ENCODE measurements at regions not wholly inside any gene's neighbourhood (a gene's known extent, or its start where the extent isn't known, plus 50 kb on each side); places are given as distances from the start of the nearest gene placed in this dataset.

GRCh38 chr11:69545976-69546617, 64.6 kb downstream of the LINC01488 start:
- H3K27me3 Mint-ChIP-seq (ENCODE audit: low read depth): peaks cover 59% of the 10 kb centered on the region
- peaks cover 10 to 21% of the 10 kb centered on the region in 2 donors for H3K36me3 Mint-ChIP-seq (ENCODE audit: insufficient read depth in 2 of 2)
- no peak for ATAC-seq (replicated peaks in 1 of 2)

DNA sequence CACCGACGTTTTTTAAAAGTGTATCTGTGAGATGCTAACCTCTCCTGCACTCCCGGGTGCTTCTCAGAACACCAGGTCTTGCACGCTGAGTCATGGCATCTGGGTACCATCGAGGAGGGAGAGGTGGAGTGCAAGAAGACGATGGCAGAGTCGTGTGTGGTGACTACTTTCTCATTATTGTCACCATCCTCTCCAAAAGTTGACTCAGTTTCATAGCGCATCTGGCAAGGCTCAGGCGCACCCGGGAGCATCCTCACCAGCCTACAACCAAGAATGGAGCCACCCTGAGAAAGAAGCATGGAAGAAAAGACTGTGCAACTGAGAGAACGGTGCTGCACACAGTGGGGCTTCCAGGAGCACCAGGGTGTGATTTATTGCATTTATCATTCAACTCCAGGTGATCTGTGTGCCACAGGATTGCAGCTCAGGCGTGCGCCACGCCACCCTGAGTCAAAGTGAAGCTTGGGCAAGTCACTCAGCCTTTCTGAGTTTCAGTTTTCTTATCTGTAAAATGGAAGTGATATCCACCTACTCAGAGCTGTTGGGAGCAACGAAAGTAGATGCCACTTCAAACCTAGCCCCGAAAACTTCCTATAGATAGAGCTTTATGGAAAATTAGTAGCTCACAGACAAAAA, 65.4 kb downstream of the LINC01488 start:
- ATAC-seq (replicated peaks in 1 of 2): peak; percentile 89 to 91
- peaks cover 11 to 12% of the 10 kb centered on the region in 2 donors for H3K9me3 Mint-ChIP-seq
- peaks cover 13 to 24% of the 10 kb centered on the region in 2 donors for H3K36me3 Mint-ChIP-seq (ENCODE audit: insufficient read depth in 2 of 2)
- H3K27ac Mint-ChIP-seq: no peak overlapping the region
- peaks cover 58% of the 10 kb centered on the region for H3K27me3 Mint-ChIP-seq (ENCODE audit: low read depth)
- H3K4me1 Mint-ChIP-seq (ENCODE audit: low read depth): peaks cover 21% of the 10 kb centered on the region
- peak; percentile 63 to 65 for DNase-seq
- peak overlapping the region; percentile 43 to 53 for H3K4me3 Mint-ChIP-seq

More at GRCh38 chr11:69545976-69546617, 64.6 kb downstream of the LINC01488 start:
- peaks cover 21% of the 10 kb centered on the region for H3K4me1 Mint-ChIP-seq (ENCODE audit: low read depth)
- H3K27ac Mint-ChIP-seq: no peak overlapping the region
- H3K9me3 Mint-ChIP-seq: peaks cover 9 to 12% of the 10 kb centered on the region in 2 donors
- peak overlapping the region; percentile 10 to 43 for H3K4me3 Mint-ChIP-seq
- DNase-seq: no peak

DNA sequence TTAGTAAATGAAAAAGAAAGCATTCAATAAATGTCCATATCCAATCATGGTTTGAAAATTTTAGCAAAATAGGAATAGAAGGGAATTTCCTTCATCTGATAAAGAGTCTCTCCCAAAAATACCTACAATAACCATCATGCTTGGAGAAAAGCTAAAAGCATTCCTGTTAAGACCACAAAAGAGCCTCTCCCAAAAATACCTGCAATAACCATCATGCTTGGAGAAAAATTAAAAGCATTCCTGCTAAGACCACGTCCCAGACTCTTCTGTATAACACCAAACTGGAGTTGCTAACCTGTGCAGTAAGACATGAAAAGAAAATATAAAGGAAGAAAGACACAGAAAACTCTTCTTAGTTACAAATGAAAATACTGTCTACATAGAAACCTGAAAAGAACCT, 69.4 kb downstream of the LINC01488 start:
- Mint-ChIP-seq H3K9me3 (peaks cover 11 to 16% of the 10 kb centered on the region in 2 donors), H3K27me3 (ENCODE audit: low read depth) (peaks cover 22% of the 10 kb centered on the region), H3K4me3 (no peak overlapping the region), H3K4me1 (ENCODE audit: low read depth) (peaks cover 16% of the 10 kb centered on the region), H3K27ac (no peak overlapping the region), H3K36me3 (ENCODE audit: insufficient read depth in 2 of 2) (peaks cover 13 to 27% of the 10 kb centered on the region in 2 donors)
- DNase-seq: no peak
- no peak for ATAC-seq (replicated peaks in 1 of 2)

DNA sequence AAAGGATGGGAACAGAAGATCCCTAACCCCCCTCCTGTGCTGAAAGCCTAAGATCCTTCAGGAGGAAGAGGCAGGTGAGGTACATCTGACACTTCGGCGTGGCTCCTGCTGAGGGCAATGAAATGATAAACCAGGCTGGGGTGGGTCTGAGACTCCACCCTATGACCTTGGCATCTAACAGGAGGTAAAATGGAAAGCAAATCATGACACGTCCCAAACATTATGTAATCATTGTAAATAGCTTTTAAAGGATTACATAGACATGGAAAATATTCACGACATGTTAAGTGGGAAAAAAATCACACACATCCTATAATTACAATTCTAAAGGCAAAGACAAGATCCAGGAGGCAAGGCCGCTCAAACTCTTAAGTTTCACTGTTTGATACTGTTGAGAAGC, 70.5 kb downstream of the LINC01488 start:
- Mint-ChIP-seq H3K4me3 (no peak overlapping the region), H3K27me3 (ENCODE audit: low read depth) (peaks cover 23% of the 10 kb centered on the region), H3K4me1 (ENCODE audit: low read depth) (peaks cover 5% of the 10 kb centered on the region), H3K27ac (no peak overlapping the region), H3K36me3 (ENCODE audit: insufficient read depth in 2 of 2) (peaks cover 13 to 27% of the 10 kb centered on the region in 2 donors), H3K9me3 (peaks cover 11 to 16% of the 10 kb centered on the region in 2 donors)
- DNase-seq: no peak
- no peak for ATAC-seq (replicated peaks in 1 of 2)

- no peak for DNase-seq
- H3K4me1 Mint-ChIP-seq (ENCODE audit: low read depth): peaks cover 2% of the 10 kb centered on the region
- ATAC-seq (replicated peaks in 1 of 2): no peak
- peaks cover 9 to 16% of the 10 kb centered on the region in 2 donors for H3K9me3 Mint-ChIP-seq
- peaks cover 11 to 26% of the 10 kb centered on the region in 2 donors for H3K36me3 Mint-ChIP-seq (ENCODE audit: insufficient read depth in 2 of 2)
- no peak overlapping the region for H3K27ac Mint-ChIP-seq
- no peak overlapping the region for H3K4me3 Mint-ChIP-seq
- H3K27me3 Mint-ChIP-seq (ENCODE audit: low read depth): peaks cover 26% of the 10 kb centered on the region
Observed at GRCh38 chr11:69552951-69553350, 71.5 kb downstream of the LINC01488 start.

GRCh38 chr11:69553416-69554357, 72.2 kb downstream of the LINC01488 start:
- ATAC-seq (replicated peaks in 1 of 2): no peak

GRCh38 chr11:69554849-69555248, 73.4 kb downstream of the LINC01488 start:
- DNase-seq (no peak), ATAC-seq (replicated peaks in 1 of 2) (no peak)
- Mint-ChIP-seq H3K36me3 (ENCODE audit: insufficient read depth in 2 of 2) (peaks cover 6 to 10% of the 10 kb centered on the region in 2 donors), H3K4me3 (no peak overlapping the region), H3K4me1 (ENCODE audit: low read depth) (peaks cover 19% of the 10 kb centered on the region), H3K27me3 (ENCODE audit: low read depth) (peaks cover 25% of the 10 kb centered on the region), H3K27ac (no peak overlapping the region), H3K9me3 (peaks cover 4 to 8% of the 10 kb centered on the region in 2 donors)

More at GRCh38 chr11:69553416-69554357, 72.2 kb downstream of the LINC01488 start:
- no peak for DNase-seq
- Mint-ChIP-seq H3K4me1 (ENCODE audit: low read depth) (peaks cover 9% of the 10 kb centered on the region), H3K36me3 (ENCODE audit: insufficient read depth in 2 of 2) (peaks cover 11 to 19% of the 10 kb centered on the region in 2 donors), H3K27ac (no peak overlapping the region), H3K27me3 (ENCODE audit: low read depth) (peaks cover 26% of the 10 kb centered on the region), H3K9me3 (peaks cover 9 to 14% of the 10 kb centered on the region in 2 donors), H3K4me3 (no peak overlapping the region)

DNA sequence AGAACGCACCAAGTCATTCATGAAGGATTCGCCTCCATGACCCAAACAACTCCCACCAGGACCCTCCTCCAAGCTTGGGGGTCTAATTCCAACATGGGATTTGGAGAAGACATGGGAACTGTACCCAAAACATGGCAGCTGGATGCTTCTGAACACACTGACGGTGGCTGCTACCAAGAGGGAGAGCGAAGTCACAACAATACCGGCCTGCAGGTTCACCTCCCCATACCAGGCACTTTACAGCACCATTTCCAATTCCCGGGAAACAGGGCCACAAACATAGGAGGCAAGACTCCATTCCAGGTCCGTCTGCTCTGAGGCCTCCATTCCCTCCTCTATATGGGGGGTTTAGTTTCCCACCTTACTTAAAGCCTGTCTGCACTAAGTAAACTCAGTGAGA, 75.8 kb downstream of the LINC01488 start:
- no peak overlapping the region for H3K4me3 Mint-ChIP-seq
- DNase-seq (no peak), ATAC-seq (replicated peaks in 1 of 2) (no peak)
- H3K27me3 Mint-ChIP-seq (ENCODE audit: low read depth): peaks cover 46% of the 10 kb centered on the region
- peaks cover 19% of the 10 kb centered on the region for H3K4me1 Mint-ChIP-seq (ENCODE audit: low read depth)
- no peak overlapping the region for H3K27ac Mint-ChIP-seq
- H3K9me3 Mint-ChIP-seq: peaks cover 0 to under 1% of the 10 kb centered on the region in 2 donors
- H3K36me3 Mint-ChIP-seq (ENCODE audit: insufficient read depth in 2 of 2): peaks cover 0 to 2% of the 10 kb centered on the region in 2 donors

DNA sequence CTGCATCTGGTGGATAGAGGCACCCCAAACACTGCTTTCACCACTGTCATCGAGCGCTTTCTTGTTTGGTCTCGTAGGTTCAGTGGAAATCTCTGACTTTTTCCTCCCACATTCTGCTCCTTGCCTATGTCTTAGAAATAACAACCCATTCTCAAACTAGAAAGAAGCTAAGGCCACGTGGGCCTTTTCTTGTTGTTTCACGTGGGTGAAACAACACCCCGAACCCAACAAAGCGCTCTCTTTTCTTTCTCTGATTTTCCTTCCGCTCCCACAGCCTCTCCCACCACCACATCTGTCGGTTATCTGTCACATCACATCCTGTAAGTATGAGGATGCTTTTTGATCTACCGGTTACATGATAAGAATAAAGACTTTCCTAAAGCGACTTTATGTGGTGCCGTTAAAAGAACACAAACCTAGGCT, 77.1 kb downstream of the LINC01488 start:
- peak in 1 of 2 donors; percentile 16 for DNase-seq
- H3K4me3 Mint-ChIP-seq: peak overlapping the region; percentile 48 to 67
- peak; percentile 45 to 64 for ATAC-seq (replicated peaks in 1 of 2)

DNA sequence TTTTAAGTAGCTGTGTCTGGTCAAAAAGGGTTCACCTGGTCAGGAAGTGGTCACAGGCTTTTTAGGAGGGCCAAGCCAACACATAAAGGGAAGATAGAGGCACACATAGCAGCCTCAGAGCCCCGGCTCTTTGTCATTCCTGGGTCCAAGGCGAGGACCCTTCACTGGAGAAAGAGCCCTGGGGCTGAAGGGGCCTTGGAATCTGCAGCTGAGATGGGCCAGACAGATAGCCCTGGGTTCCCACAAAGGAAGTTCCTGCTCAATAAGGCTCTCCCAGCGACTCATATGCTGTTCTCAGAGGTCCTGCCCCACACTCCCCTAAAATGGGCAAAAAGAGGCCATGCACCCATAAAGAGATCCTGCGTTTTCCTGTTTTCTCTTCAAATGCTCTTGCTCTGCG, 77.7 kb downstream of the LINC01488 start:
- H3K4me1 Mint-ChIP-seq (ENCODE audit: low read depth): peaks cover 19% of the 10 kb centered on the region
- H3K4me3 Mint-ChIP-seq: peak overlapping the region; percentile 48 to 67
- DNase-seq (no peak), ATAC-seq (replicated peaks in 1 of 2) (no peak)
- H3K9me3 Mint-ChIP-seq: no peaks in the 10 kb centered on the region
- H3K36me3 Mint-ChIP-seq (ENCODE audit: insufficient read depth in 2 of 2): peaks cover 0 to 2% of the 10 kb centered on the region in 2 donors
- no peak overlapping the region for H3K27ac Mint-ChIP-seq
- peaks cover 55% of the 10 kb centered on the region for H3K27me3 Mint-ChIP-seq (ENCODE audit: low read depth)

More for the DNA sequence above, 77.1 kb downstream of the LINC01488 start:
- Mint-ChIP-seq H3K27me3 (ENCODE audit: low read depth) (peaks cover 55% of the 10 kb centered on the region), H3K27ac (no peak overlapping the region), H3K36me3 (ENCODE audit: insufficient read depth in 2 of 2) (peaks cover 0 to 2% of the 10 kb centered on the region in 2 donors), H3K4me1 (ENCODE audit: low read depth) (peaks cover 19% of the 10 kb centered on the region), H3K9me3 (no peaks in the 10 kb centered on the region)

- Mint-ChIP-seq H3K4me1 (ENCODE audit: low read depth) (peaks cover 19% of the 10 kb centered on the region), H3K9me3 (no peaks in the 10 kb centered on the region), H3K36me3 (ENCODE audit: insufficient read depth in 2 of 2) (peaks cover 0 to 2% of the 10 kb centered on the region in 2 donors), H3K27me3 (ENCODE audit: low read depth) (peaks cover 61% of the 10 kb centered on the region), H3K27ac (no peak overlapping the region), H3K4me3 (no peak overlapping the region)
- ATAC-seq (replicated peaks in 1 of 2) (no peak), DNase-seq (no peak)
Observed at GRCh38 chr11:69560141-69560790, 78.8 kb downstream of the LINC01488 start.

DNA sequence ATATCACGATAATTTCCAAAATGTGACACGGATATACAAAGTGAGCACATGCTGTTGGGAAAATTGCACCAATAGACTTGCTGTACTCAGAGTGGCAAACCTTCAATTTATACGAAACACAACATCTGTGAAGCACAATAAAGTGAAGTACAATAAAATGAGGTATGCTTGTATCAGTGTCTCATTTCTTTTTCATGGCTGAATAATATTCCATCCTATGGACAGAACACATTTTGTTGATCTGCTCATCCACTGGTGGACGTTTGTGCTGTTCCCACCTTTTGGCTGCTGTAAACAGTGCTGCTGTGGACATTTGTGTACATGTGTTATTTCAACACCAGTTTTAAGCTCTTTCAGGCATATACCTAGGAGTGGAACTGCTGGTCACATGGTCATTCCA, 78.7 kb upstream of the CCND1 start:
- H3K4me1 Mint-ChIP-seq (ENCODE audit: low read depth): peaks cover 19% of the 10 kb centered on the region
- H3K4me3 Mint-ChIP-seq: no peak overlapping the region
- H3K27me3 Mint-ChIP-seq (ENCODE audit: low read depth): peaks cover 62% of the 10 kb centered on the region
- no peak for ATAC-seq (replicated peaks in 1 of 2)
- no peak for DNase-seq
- no peak overlapping the region for H3K27ac Mint-ChIP-seq
- H3K9me3 Mint-ChIP-seq: no peaks in the 10 kb centered on the region
- peaks cover 0 to 2% of the 10 kb centered on the region in 2 donors for H3K36me3 Mint-ChIP-seq (ENCODE audit: insufficient read depth in 2 of 2)
